H7 (cell line): ENCODE measurements at regions not wholly inside any gene's neighbourhood (a gene's known extent, or its start where the extent isn't known, plus 50 kb on each side); places are given as distances from the start of the nearest gene placed in this dataset.

Experiments used
- DNase-seq: peaks from one replicate; pipeline ENCODE4 v3.0.0; 2012
- H3K27me3 ChIP-seq: 2 replicates; pipeline ENCODE4 v1.6.0; 2011; ENCODE audit warnings: mild to moderate bottlenecking, low read length; ENCODE audit not compliant: control insufficient read depth, insufficient read depth
- H3K36me3 ChIP-seq: replicated peaks from 2 replicates; pipeline ENCODE4 v1.5.1; 2011; ENCODE audit warnings: low read length; ENCODE audit not compliant: control insufficient read depth, insufficient read depth
- H3K4me3 ChIP-seq: 2 replicates; pipeline ENCODE4 v1.5.1; 2011; ENCODE audit warnings: low read depth, mild to moderate bottlenecking, control low read depth, low read length, moderate library complexity; ENCODE audit not compliant: insufficient read depth

- DNase-seq, result no peak
These were observed 470.3 kb downstream of the VRK1 start for GRCh38 chr14:97267509-97267908.

GRCh38 chr14:97268097-97268496 is 470.9 kb downstream of the VRK1 start:
- H3K27me3 ChIP-seq, result no peaks in the 10 kb centered on the region; the same call in 1 of the 2 replicates
- H3K4me3 ChIP-seq, result no peak overlapping the region
- no peaks in the 10 kb centered on the region for H3K36me3 ChIP-seq
- DNase-seq, result no peak

More at GRCh38 chr14:97267509-97267908, 470.3 kb downstream of the VRK1 start:
- H3K36me3 ChIP-seq, result no peaks in the 10 kb centered on the region
- no peak overlapping the region for H3K4me3 ChIP-seq
- no peaks in the 10 kb centered on the region; the same call in 1 of the 2 replicates for H3K27me3 ChIP-seq

- no peaks in the 10 kb centered on the region; the same call in 1 of the 2 replicates for H3K27me3 ChIP-seq
- no peak for DNase-seq
- no peaks in the 10 kb centered on the region for H3K36me3 ChIP-seq
- no peak overlapping the region for H3K4me3 ChIP-seq
These were observed 473.1 kb downstream of the VRK1 start for GRCh38 chr14:97270308-97270707.

- H3K36me3 ChIP-seq, result no peaks in the 10 kb centered on the region
- H3K4me3 ChIP-seq, result no peak overlapping the region
- no peak for DNase-seq
- H3K27me3 ChIP-seq, result no peaks in the 10 kb centered on the region; the same call in 1 of the 2 replicates
These were observed 474.3 kb downstream of the VRK1 start for GRCh38 chr14:97271451-97271960.

GRCh38 chr14:97273540-97273939 is 476.4 kb downstream of the VRK1 start:
- Histone ChIP-seq H3K4me3 (no peak overlapping the region), H3K36me3 (no peaks in the 10 kb centered on the region), H3K27me3 (no peaks in the 10 kb centered on the region; the same call in 1 of the 2 replicates)
- DNase-seq, result no peak

- H3K36me3 ChIP-seq, result no peaks in the 10 kb centered on the region
- DNase-seq, result no peak
- H3K27me3 ChIP-seq, result no peaks in the 10 kb centered on the region; the same call in 1 of the 2 replicates
- no peak overlapping the region for H3K4me3 ChIP-seq
These were observed 477.4 kb downstream of the VRK1 start for GRCh38 chr14:97274626-97275025.

GRCh38 chr14:97275276-97275675 is 478.1 kb downstream of the VRK1 start:
- H3K4me3 ChIP-seq, result no peak overlapping the region
- H3K27me3 ChIP-seq, result no peaks in the 10 kb centered on the region; the same call in 1 of the 2 replicates
- H3K36me3 ChIP-seq, result no peaks in the 10 kb centered on the region
- DNase-seq, result no peak

GRCh38 chr14:97276573-97276972 is 479.4 kb downstream of the VRK1 start:
- no peaks in the 10 kb centered on the region for H3K36me3 ChIP-seq
- H3K27me3 ChIP-seq, result no peaks in the 10 kb centered on the region; the same call in 1 of the 2 replicates
- DNase-seq, result no peak
- H3K4me3 ChIP-seq, result no peak overlapping the region

- DNase-seq, result peak; percentile 44
- no peaks in the 10 kb centered on the region for H3K36me3 ChIP-seq
- no peak overlapping the region for H3K4me3 ChIP-seq
- no peaks in the 10 kb centered on the region for H3K27me3 ChIP-seq
These were observed 480.5 kb downstream of the VRK1 start for GRCh38 chr14:97277711-97278110.

GRCh38 chr14:97280526-97280925 is 483.3 kb downstream of the VRK1 start:
- Histone ChIP-seq H3K27me3 (no peaks in the 10 kb centered on the region), H3K36me3 (no peaks in the 10 kb centered on the region), H3K4me3 (no peak overlapping the region)
- DNase-seq, result no peak

GRCh38 chr14:97281741-97282140 is 484.6 kb downstream of the VRK1 start:
- Histone ChIP-seq H3K36me3 (no peaks in the 10 kb centered on the region), H3K4me3 (no peak overlapping the region), H3K27me3 (no peaks in the 10 kb centered on the region)
- DNase-seq, result no peak

- Histone ChIP-seq H3K27me3 (no peaks in the 10 kb centered on the region), H3K4me3 (no peak overlapping the region), H3K36me3 (no peaks in the 10 kb centered on the region)
- DNase-seq, result no peak
These were observed 485.2 kb downstream of the VRK1 start for GRCh38 chr14:97282210-97283004.

GRCh38 chr14:97283005-97283403 is 485.8 kb downstream of the VRK1 start:
- Histone ChIP-seq H3K27me3 (no peaks in the 10 kb centered on the region), H3K36me3 (no peaks in the 10 kb centered on the region), H3K4me3 (no peak overlapping the region)
- no peak for DNase-seq

GRCh38 chr14:97283426-97283825 is 486.2 kb downstream of the VRK1 start:
- no peak overlapping the region for H3K4me3 ChIP-seq
- no peaks in the 10 kb centered on the region for H3K36me3 ChIP-seq
- DNase-seq, result no peak
- H3K27me3 ChIP-seq, result no peaks in the 10 kb centered on the region

- no peaks in the 10 kb centered on the region for H3K36me3 ChIP-seq
- no peak overlapping the region for H3K4me3 ChIP-seq
- DNase-seq, result no peak
- H3K27me3 ChIP-seq, result no peaks in the 10 kb centered on the region
These were observed 486.7 kb downstream of the VRK1 start for GRCh38 chr14:97283841-97284240.
